ENCODE measurements at regions not wholly inside any gene's neighbourhood (a gene's known extent, or its start where the extent isn't known, plus 50 kb on each side); places are given as distances from the start of the nearest gene placed in this dataset.

GRCh38 chr17:79459003-79459655 lies 151.7 kb downstream of the RBFOX3 start:
- POLR2A ChIA-PET, result no interaction called here
- no peaks in the 10 kb centered on the region for H3K9me2 ChIP-seq (ENCODE audit: insufficient read depth)
- peak; percentile 39 for ATAC-seq

More at GRCh38 chr17:79459003-79459655, 151.7 kb downstream of the RBFOX3 start:
- BruUV-seq (replicated peaks), result no TSS peak
- ChIA-PET CTCF (no interaction called here), RAD21 (ENCODE audit: low non-redundant PET in 1 of 2, low total read pairs in 2 of 2, uncharacterized antibody in 2 of 2, unreplicated experiment in 2 of 2) (no interaction called here)
- Histone ChIP-seq H3K4me1 (ENCODE audit: control insufficient read depth in 1 of 2, insufficient read depth in 2 of 2, low read length in 2 of 2) (peaks cover 0 to 8% of the 10 kb centered on the region in 2 experiments; a peak in 2 of 4 replicates), H3K9me3 (ENCODE audit: control insufficient read depth in 1 of 2, insufficient read depth in 1 of 2, low read depth in 1 of 2, low read length in 2 of 2) (no peaks in the 10 kb centered on the region), H3K27ac (ENCODE audit: low read depth, low read length) (no peak overlapping the region), H2AFZ (ENCODE audit: low read depth, low read length, poor library complexity, severe bottlenecking) (no peak overlapping the region), H4K20me1 (ENCODE audit: insufficient read depth) (no peaks in the 10 kb centered on the region), H3K4me3 (replicated peaks in 1 of 2; ENCODE audit: low read depth in 1 of 2, low read length in 2 of 2) (no peak overlapping the region), H3K36me3 (ENCODE audit: control insufficient read depth in 1 of 2, insufficient read depth in 2 of 2, low read length in 2 of 2) (no peaks in the 10 kb centered on the region), H3K27me3 (ENCODE audit: insufficient read depth, low read length) (no peaks in the 10 kb centered on the region), H3K79me2 (ENCODE audit: insufficient read depth, low read length) (no peaks in the 10 kb centered on the region), H3K4me2 (ENCODE audit: low read length) (no peak overlapping the region), H3K9ac (ENCODE audit: low read length) (no peak overlapping the region)
- intact Hi-C loops (cut with micrococcal nuclease), result no loop called here
- TF ChIP-seq CTCF (IDR thresholded peaks at IDR 0.05 in 2 of 3, conservative IDR thresholded peaks at IDR 0.05 in 1 of 3; ENCODE audit: borderline replicate concordance in 1 of 3, insufficient read depth in 1 of 3, low read depth in 2 of 3, low read length in 2 of 3) (no peak), ELF1 (IDR thresholded peaks at IDR 0.05; ENCODE audit: borderline replicate concordance, low read depth) (no peak), MAX (IDR thresholded peaks at IDR 0.05) (no peak), ZBTB33 (IDR thresholded peaks at IDR 0.05; ENCODE audit: extremely low read depth, insufficient replicate concordance, low read length) (no peak), ATF3 (IDR thresholded peaks at IDR 0.05) (no peak), SRF (IDR thresholded peaks at IDR 0.05; ENCODE audit: low read depth) (no peak), ZNF274 (IDR thresholded peaks at IDR 0.05; ENCODE audit: low read depth, low read length) (no peak), POLR2A (IDR thresholded peaks at IDR 0.05; ENCODE audit: borderline replicate concordance, extremely low read depth, insufficient read depth, insufficient read length) (no peak), CBX3 (IDR thresholded peaks at IDR 0.05; ENCODE audit: low read depth) (no peak), POLR2AphosphoS5 (IDR thresholded peaks at IDR 0.05; ENCODE audit: low read depth, low read length) (no peak), EGR1 (IDR thresholded peaks at IDR 0.05; ENCODE audit: low read depth) (no peak), JUND (IDR thresholded peaks at IDR 0.05) (no peak), CEBPB (IDR thresholded peaks at IDR 0.05; ENCODE audit: low read depth) (no peak), TCF7L2 (IDR thresholded peaks at IDR 0.05; ENCODE audit: borderline replicate concordance, extremely low read depth, insufficient read depth, insufficient read length) (no peak), SP1 (IDR thresholded peaks at IDR 0.05; ENCODE audit: low read depth) (no peak), RAD21 (IDR thresholded peaks at IDR 0.05; ENCODE audit: low read depth) (no peak)
- no peak for DNase-seq (ENCODE audit: low read depth, low spot score)
